ENCODE measurements at regions not wholly inside any gene's neighbourhood (a gene's known extent, or its start where the extent isn't known, plus 50 kb on each side); places are given as distances from the start of the nearest gene placed in this dataset.

DNA sequence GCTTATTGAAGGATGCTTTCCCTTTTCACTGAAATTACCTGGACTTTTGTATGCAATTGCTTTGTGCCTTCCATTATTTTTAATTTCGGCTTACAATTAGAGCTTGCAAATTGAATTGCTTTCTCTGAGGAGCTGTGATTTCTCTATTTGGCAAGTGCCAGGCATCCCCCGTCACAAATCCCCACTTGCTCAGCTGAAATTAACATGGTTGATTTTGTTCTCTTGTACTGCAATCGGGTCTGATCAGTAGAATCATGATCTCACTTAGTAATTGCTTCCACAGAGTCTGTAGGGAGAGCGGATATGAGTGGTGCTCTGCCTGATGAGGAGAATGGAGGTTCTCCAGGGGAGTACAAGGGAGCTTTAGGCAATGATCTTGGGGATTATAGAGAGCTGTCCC is 495.5 kb upstream of the SGCD start:
- Histone ChIP-seq H3K9me3 (ENCODE audit: control insufficient read depth, insufficient read depth, low read length) (no peaks in the 10 kb centered on the region), H2AFZ (replicated peaks; ENCODE audit: low read length, poor library complexity) (no peak overlapping the region), H3K4me2 (ENCODE audit: low read depth, low read length) (no peak overlapping the region), H3K14ac (replicated peaks; ENCODE audit: low read depth, low read length) (no peak overlapping the region), H4K20me1 (ENCODE audit: insufficient read depth, low read length) (no peaks in the 10 kb centered on the region), H3K9me1 (ENCODE audit: insufficient read depth, low read length) (no peaks in the 10 kb centered on the region), H3K56ac (ENCODE audit: extremely low read depth, insufficient read depth, low read length) (no peak overlapping the region), H4K5ac (ENCODE audit: low read depth, low read length) (no peak overlapping the region), H3K27me3 (ENCODE audit: control insufficient read depth, insufficient read depth, low read length) (no peaks in the 10 kb centered on the region), H2AK5ac (ENCODE audit: low read depth, low read length) (no peak overlapping the region), H2AK9ac (replicated peaks; ENCODE audit: low read depth, low read length, poor library complexity) (no peak overlapping the region), H2BK15ac (ENCODE audit: low read depth, low read length) (no peak overlapping the region), H3K27ac (ENCODE audit: insufficient read depth, low read length) (no peak overlapping the region), H3K4me3 (ENCODE audit: insufficient read depth, low read depth, low read length) (no peak overlapping the region), H4K8ac (ENCODE audit: low read depth in 2 of 2, low read length in 2 of 2) (no peak overlapping the region), H3K9ac (ENCODE audit: low read depth, low read length) (no peak overlapping the region), H2BK20ac (ENCODE audit: low read depth, low read length) (no peak overlapping the region), H3K79me1 (ENCODE audit: low read depth in 1 of 2, low read length in 2 of 2) (no peaks in the 10 kb centered on the region), H3K4ac (ENCODE audit: low read depth, low read length) (no peak overlapping the region), H3K4me1 (ENCODE audit: control insufficient read depth, insufficient read depth, low read length) (no peaks in the 10 kb centered on the region), H4K91ac (ENCODE audit: insufficient read depth, low read depth, low read length) (no peak overlapping the region), H2BK5ac (ENCODE audit: low read depth, low read length, poor library complexity, severe bottlenecking) (no peak overlapping the region), H3K36me3 (ENCODE audit: control insufficient read depth, insufficient read depth, low read length) (no peaks in the 10 kb centered on the region), H2BK120ac (ENCODE audit: low read depth, low read length) (no peak overlapping the region), H3K18ac (ENCODE audit: low read depth, low read length) (no peak overlapping the region), H3K23ac (ENCODE audit: low read depth, low read length) (no peak overlapping the region)
- POLR2A ChIA-PET (ENCODE audit: unreplicated experiment): no interaction called here
- dilution Hi-C loops (cut with HindIII; ENCODE audit: low sequenced_read_pairs, unreplicated experiment): no loop called here
- no TSS peak for BruUV-seq (replicated peaks)
- no peak for DNase-seq
- TF ChIP-seq CEBPB (IDR thresholded peaks at IDR 0.05; ENCODE audit: low read depth, low read length): no peak
- TF ChIP-seq, protein P1, sequence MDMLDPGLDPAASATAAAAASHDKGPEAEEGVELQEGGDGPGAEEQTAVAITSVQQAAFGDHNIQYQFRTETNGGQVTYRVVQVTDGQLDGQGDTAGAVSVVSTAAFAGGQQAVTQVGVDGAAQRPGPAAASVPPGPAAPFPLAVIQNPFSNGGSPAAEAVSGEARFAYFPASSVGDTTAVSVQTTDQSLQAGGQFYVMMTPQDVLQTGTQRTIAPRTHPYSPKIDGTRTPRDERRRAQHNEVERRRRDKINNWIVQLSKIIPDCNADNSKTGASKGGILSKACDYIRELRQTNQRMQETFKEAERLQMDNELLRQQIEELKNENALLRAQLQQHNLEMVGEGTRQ (IDR thresholded peaks at IDR 0.05; ENCODE audit: low read depth, low read length): no peak
- TF ChIP-seq, protein P2, sequence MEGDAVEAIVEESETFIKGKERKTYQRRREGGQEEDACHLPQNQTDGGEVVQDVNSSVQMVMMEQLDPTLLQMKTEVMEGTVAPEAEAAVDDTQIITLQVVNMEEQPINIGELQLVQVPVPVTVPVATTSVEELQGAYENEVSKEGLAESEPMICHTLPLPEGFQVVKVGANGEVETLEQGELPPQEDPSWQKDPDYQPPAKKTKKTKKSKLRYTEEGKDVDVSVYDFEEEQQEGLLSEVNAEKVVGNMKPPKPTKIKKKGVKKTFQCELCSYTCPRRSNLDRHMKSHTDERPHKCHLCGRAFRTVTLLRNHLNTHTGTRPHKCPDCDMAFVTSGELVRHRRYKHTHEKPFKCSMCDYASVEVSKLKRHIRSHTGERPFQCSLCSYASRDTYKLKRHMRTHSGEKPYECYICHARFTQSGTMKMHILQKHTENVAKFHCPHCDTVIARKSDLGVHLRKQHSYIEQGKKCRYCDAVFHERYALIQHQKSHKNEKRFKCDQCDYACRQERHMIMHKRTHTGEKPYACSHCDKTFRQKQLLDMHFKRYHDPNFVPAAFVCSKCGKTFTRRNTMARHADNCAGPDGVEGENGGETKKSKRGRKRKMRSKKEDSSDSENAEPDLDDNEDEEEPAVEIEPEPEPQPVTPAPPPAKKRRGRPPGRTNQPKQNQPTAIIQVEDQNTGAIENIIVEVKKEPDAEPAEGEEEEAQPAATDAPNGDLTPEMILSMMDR (conservative IDR thresholded peaks at IDR 0.05; ENCODE audit: low read depth, low read length): no peak
- no peak for TF ChIP-seq MAFK (IDR thresholded peaks at IDR 0.05; ENCODE audit: low read depth, low read length)
- no peak for TF ChIP-seq SMC3 (IDR thresholded peaks at IDR 0.05; ENCODE audit: low read depth, low read length)
- no peak for TF ChIP-seq MAZ (IDR thresholded peaks at IDR 0.05; ENCODE audit: borderline replicate concordance, low read depth, low read length)
- no peak for TF ChIP-seq RFX5 (IDR thresholded peaks at IDR 0.05; ENCODE audit: low read depth, low read length)
- TF ChIP-seq RAD21 (IDR thresholded peaks at IDR 0.05; ENCODE audit: low read length): no peak
- no peak for TF ChIP-seq MXI1 (IDR thresholded peaks at IDR 0.05; ENCODE audit: borderline replicate concordance, low read depth, low read length)
- no peak for TF ChIP-seq POLR2A (IDR thresholded peaks at IDR 0.05; ENCODE audit: low read depth, low read length)
- no peak for TF ChIP-seq RCOR1 (IDR thresholded peaks at IDR 0.05; ENCODE audit: insufficient replicate concordance, low read length)
- TF ChIP-seq FOS (IDR thresholded peaks at IDR 0.05; ENCODE audit: low read depth, low read length): no peak
- TF ChIP-seq BHLHE40 (IDR thresholded peaks at IDR 0.05; ENCODE audit: low read depth, low read length): no peak
- TF ChIP-seq, protein P3, sequence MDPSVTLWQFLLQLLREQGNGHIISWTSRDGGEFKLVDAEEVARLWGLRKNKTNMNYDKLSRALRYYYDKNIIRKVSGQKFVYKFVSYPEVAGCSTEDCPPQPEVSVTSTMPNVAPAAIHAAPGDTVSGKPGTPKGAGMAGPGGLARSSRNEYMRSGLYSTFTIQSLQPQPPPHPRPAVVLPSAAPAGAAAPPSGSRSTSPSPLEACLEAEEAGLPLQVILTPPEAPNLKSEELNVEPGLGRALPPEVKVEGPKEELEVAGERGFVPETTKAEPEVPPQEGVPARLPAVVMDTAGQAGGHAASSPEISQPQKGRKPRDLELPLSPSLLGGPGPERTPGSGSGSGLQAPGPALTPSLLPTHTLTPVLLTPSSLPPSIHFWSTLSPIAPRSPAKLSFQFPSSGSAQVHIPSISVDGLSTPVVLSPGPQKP (IDR thresholded peaks at IDR 0.05; ENCODE audit: borderline replicate concordance, low read depth, low read length): no peak
- TF ChIP-seq CHD1 (IDR thresholded peaks at IDR 0.05; ENCODE audit: low read depth, low read length): no peak
- TF ChIP-seq NFE2L2 (IDR thresholded peaks at IDR 0.05; ENCODE audit: low read depth, low read length): no peak
- 20% methylated on average over 1 of the region's 4 CpGs; no CpG with 5 or more reads in 1 of the 2 experiments for WGBS, 2 experiments (ENCODE audit: extremely low coverage in 2 of 2, insufficient read length in 1 of 2)
- CTCF ChIA-PET: no interaction called here
- intact Hi-C loops (cut with micrococcal nuclease): loop anchor here (5.0 kb wide), 1 partner anchor 986 kb away; no protein-coding TSS in a partner anchor
- no peak for ATAC-seq (ENCODE audit: low read depth)
- in situ Hi-C loops (cut with MboI; ENCODE audit: low sequenced_read_pairs): no loop called here
